Stomach (tissue), 4 donors: ENCODE measurements at regions not wholly inside any gene's neighbourhood (a gene's known extent, or its start where the extent isn't known, plus 50 kb on each side); places are given as distances from the start of the nearest gene placed in this dataset.

Experiments used
- CTCF ChIP-seq, 7 experiments: fragments of 450-650 bp in 4 of 7; fragments of 200-600 bp in 3 of 7; sonication (generic) in 3 of 7; IDR thresholded peaks; one replicate each; pipeline ENCODE4 v1.5.1; 2016 to 2019; ENCODE audit warnings: antibody characterized with exemption in 7 of 7, control low read depth in 2 of 7, mild to moderate bottlenecking in 1 of 7
- POLR2A ChIP-seq, 4 donors: fragments of 450-650 bp; IDR thresholded peaks; one replicate each; pipeline ENCODE4 v1.6.1; 2016; ENCODE audit warnings: antibody characterized with exemption in 4 of 4, control low read depth in 2 of 4, mild to moderate bottlenecking in 1 of 4, moderate library complexity in 1 of 4
- POLR2AphosphoS5 ChIP-seq, 3 donors: sonication (generic); formaldehyde crosslinking; IDR thresholded peaks; one replicate each; pipeline ENCODE4 v1.6.1; 2016; ENCODE audit warnings: antibody characterized with exemption in 3 of 3

- TF ChIP-seq POLR2AphosphoS5 (IDR thresholded peaks at IDR 0.05) (no peak), CTCF (IDR thresholded peaks at IDR 0.05) (no peak), POLR2A (IDR thresholded peaks at IDR 0.05) (no peak)
Measured at GRCh38 chr10:10901906-10902305, 115.8 kb upstream of the CELF2 start.
